Endothelial cell of umbilical vein (primary cell): ENCODE measurements at regions not wholly inside any gene's neighbourhood (a gene's known extent, or its start where the extent isn't known, plus 50 kb on each side); places are given as distances from the start of the nearest gene placed in this dataset.
"Not testable (repeated sequence)": the region's sequence is repeated elsewhere in the genome, so short reads cannot be mapped to it uniquely, and the experiment has no call there.

ENCODE experiments used
- CTCF ChIP-seq, 2 donors: IDR thresholded peaks; 1 replicate in 1 of 2; 2 replicates in 1 of 2; pipeline ENCODE4 v1.5.1; 2011; ENCODE audit warnings: low read length in 2 of 2, mild to moderate bottlenecking in 2 of 2, moderate library complexity in 2 of 2, control low read depth in 1 of 2, inconsistent platforms in 1 of 2, low read depth in 1 of 2; ENCODE audit not compliant: insufficient read depth in 1 of 2; ENCODE audit errors: extremely low read depth in 1 of 2
- EZH2 ChIP-seq: IDR thresholded peaks from 2 replicates; pipeline ENCODE4 v1.6.1; 2012; ENCODE audit warnings: borderline replicate concordance, low read depth, mild to moderate bottlenecking, moderate library complexity, low read length, inconsistent platforms; ENCODE audit not compliant: severe bottlenecking
- POLR2A ChIP-seq: IDR thresholded peaks from 2 replicates; pipeline ENCODE4 v1.6.1; 2012; ENCODE audit warnings: low read depth, mild to moderate bottlenecking, control low read depth, low read length
- POLR2AphosphoS5 ChIP-seq: IDR thresholded peaks from 2 replicates; pipeline ENCODE4 v1.6.1; 2012; ENCODE audit warnings: low read depth, mild to moderate bottlenecking, control low read depth, low read length, moderate library complexity; ENCODE audit not compliant: insufficient read depth

- not testable (repeated sequence) for TF ChIP-seq POLR2A; EZH2; POLR2AphosphoS5; CTCF (IDR thresholded peaks at IDR 0.05; ENCODE audit: extremely low read depth in 1 of 2, insufficient read depth in 1 of 2, low read depth in 1 of 2, low read length in 2 of 2)
Observed at GRCh38 chr1:143805374-143805773, 166.4 kb downstream of the FAM72C start.
